Epidermal melanocyte (primary cell): ENCODE measurements at regions not wholly inside any gene's neighbourhood (a gene's known extent, or its start where the extent isn't known, plus 50 kb on each side); places are given as distances from the start of the nearest gene placed in this dataset.
"Not testable (repeated sequence)": the region's sequence is repeated elsewhere in the genome, so short reads cannot be mapped to it uniquely, and the experiment has no call there.

Experiments
- DNase-seq: peaks from one replicate; pipeline ENCODE4 v3.0.0; 2011; ENCODE audit warnings: low spot score; ENCODE audit not compliant: insufficient read length

DNA sequence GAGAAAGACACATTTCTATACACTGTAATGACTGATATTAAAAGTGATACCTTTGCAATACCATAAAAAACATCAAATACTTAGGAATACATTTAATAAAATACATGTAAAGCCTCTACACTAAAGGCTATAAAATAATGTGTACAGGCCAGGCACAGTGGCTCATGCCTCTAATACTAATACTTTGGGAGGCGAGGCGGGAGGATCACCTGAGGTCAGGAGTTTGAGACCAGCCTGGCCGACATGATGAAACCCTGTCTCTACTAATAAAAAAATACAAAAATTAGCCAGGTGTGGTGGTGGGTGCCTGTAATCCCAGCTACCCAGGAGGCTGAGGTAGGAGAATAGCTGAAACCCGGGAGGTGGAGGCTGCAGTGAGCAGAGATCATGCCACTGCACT, 59.8 kb upstream of the RTL6 start:
- not testable (repeated sequence) for DNase-seq

DNA sequence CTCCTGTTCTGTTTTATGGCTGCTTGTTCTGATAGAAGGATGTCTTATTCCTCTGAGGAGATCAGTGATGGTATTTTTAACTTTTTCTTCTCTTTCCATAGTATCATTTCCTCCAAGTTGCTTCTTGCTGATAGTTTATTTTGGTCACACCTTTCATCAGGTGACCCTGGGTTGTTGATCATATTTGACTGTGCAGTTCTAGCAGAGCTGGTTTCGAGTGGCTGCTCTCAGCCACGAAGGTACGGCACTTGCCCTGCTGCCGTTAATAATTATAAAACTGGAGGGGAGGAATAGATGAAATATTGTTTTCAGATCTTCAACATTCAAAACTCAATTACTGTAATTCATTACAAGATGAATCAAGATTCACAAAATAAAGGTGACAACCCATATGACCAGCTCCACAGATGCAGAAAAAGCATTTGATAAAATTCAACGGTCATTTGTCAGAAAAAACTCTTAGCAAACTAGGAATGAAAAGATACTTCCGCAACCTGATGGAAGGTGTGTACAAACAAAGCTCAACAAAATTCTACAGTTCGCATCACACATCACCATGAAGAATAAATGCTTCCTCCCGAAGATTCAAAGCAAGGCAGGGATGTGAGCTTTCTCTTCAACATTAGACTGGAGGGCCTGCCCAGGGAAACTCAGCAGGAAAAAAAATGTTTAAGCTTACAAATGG, 59.2 kb upstream of the RTL6 start:
- DNase-seq, result no peak

- no peak for DNase-seq
These were observed 57.6 kb upstream of the RTL6 start for GRCh38 chr22:44555597-44555996.

- DNase-seq, result no peak
These were observed 57.0 kb upstream of the RTL6 start for GRCh38 chr22:44555046-44555445.

DNA sequence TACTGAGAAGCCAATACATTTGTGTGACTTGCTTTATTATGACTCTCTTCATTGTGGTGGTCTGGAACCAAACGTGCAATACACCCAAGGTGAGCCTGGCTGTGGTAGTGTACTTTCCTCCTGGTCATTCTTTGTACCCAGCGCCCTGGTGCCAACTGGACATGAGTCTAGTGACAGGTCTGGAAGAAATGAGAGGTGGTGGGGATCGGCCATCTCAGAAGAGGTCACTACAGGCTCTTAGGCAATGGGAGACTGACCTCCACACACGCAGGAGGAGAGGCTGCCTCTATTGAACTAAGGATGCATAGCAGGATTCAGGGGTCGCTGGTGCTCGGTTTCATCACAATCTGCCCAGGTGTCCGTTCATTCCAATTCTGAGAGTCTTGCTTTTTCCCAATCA, 56.4 kb upstream of the RTL6 start:
- no peak for DNase-seq

DNA sequence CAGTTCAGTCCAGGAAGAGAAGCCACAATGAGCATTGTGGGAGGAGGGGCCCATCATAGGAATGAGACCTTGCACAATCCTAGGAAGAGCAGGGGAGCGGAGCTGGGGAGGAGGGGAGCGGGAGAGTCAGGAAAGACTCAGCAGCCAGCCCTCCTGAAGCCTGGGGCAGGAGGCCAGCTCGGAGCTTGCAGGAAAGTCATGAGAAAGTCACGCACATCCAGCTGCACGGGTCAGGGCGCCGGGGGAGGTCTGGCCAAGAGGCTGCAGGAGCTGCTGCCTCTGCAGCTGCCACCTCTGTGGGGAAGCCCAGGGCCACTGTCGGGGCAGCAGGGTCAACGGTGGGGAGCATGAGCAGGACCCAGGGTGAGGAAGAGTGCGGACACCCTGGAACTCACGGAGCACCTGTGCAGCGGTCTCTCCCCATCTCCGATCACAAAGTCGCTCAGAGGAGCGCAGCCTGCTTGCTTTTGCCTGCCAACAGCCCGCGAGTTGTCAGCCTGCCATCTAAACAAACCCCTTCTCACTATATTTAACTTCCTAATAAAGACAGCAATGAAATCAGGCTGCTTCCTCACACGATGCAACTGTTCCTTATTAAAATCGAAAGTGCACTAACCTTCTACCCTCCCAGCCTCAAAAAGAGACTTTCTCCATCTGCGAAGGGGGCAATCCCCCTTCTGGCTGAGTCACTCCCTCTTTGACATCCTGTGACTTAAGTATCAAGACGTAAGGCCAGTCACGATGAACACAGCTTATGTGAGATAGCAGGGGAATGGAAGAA, 52.9 kb upstream of the RTL6 start:
- no peak for DNase-seq

DNA sequence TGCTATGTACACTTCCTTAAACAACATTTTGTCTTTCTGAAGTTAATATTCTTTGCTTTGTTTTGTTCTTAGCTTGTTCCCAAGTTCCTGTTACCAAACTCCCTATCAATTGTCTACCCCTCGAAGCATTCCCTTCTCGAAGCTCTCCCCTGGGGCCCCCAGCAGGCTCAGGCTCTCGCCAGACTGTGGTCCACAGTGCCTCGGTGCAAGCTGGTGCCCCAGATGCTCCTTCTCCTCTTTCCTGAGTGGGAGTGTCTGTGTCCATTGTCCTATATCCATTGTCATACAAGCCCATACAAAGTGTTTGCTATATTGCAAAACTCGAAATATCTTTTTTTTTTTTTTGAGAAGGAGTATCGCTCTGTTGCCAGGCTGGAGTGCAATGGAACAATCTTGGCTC, 51.7 kb upstream of the RTL6 start:
- no peak for DNase-seq

- no peak for DNase-seq
These were observed 50.9 kb upstream of the RTL6 start for GRCh38 chr22:44548981-44549380.
